ENCODE measurements at regions not wholly inside any gene's neighbourhood (a gene's known extent, or its start where the extent isn't known, plus 50 kb on each side); places are given as distances from the start of the nearest gene placed in this dataset.
"Not testable (repeated sequence)": the region's sequence is repeated elsewhere in the genome, so short reads cannot be mapped to it uniquely, and the experiment has no call there.

- no peak for DNase-seq
- no peak for TF ChIP-seq POLR2A (IDR thresholded peaks at IDR 0.05; ENCODE audit: low read length)
- TF ChIP-seq GATA1 (IDR thresholded peaks at IDR 0.05; ENCODE audit: low read depth, low read length) = no peak
Observed at GRCh38 chr13:97881556-97881955, 71.9 kb upstream of the IPO5 start.

- TF ChIP-seq POLR2A (IDR thresholded peaks at IDR 0.05; ENCODE audit: low read length) (no peak), GATA1 (IDR thresholded peaks at IDR 0.05; ENCODE audit: low read depth, low read length) (no peak)
- no peak for DNase-seq
Observed at GRCh38 chr13:97883396-97883795, 70.1 kb upstream of the IPO5 start.

- TF ChIP-seq POLR2A (IDR thresholded peaks at IDR 0.05; ENCODE audit: low read length) (no peak), GATA1 (IDR thresholded peaks at IDR 0.05; ENCODE audit: low read depth, low read length) (no peak)
- DNase-seq = no peak
Observed at GRCh38 chr13:97884707-97885468, 68.6 kb upstream of the IPO5 start.

GRCh38 chr13:97885641-97886040, 67.8 kb upstream of the IPO5 start:
- no peak for DNase-seq
- no peak for TF ChIP-seq POLR2A (IDR thresholded peaks at IDR 0.05; ENCODE audit: low read length)
- TF ChIP-seq GATA1 (IDR thresholded peaks at IDR 0.05; ENCODE audit: low read depth, low read length) = no peak

- peak; percentile 54 to 85 for DNase-seq
- TF ChIP-seq GATA1 (IDR thresholded peaks at IDR 0.05; ENCODE audit: low read depth, low read length) (no peak), POLR2A (IDR thresholded peaks at IDR 0.05; ENCODE audit: low read length) (no peak)
Observed at GRCh38 chr13:97889803-97890202, 63.7 kb upstream of the IPO5 start.

GRCh38 chr13:97890573-97890972, 62.9 kb upstream of the IPO5 start:
- TF ChIP-seq GATA1 (IDR thresholded peaks at IDR 0.05; ENCODE audit: low read depth, low read length) (no peak), POLR2A (IDR thresholded peaks at IDR 0.05; ENCODE audit: low read length) (no peak)
- DNase-seq = no peak

GRCh38 chr13:97891964-97892363, 61.5 kb upstream of the IPO5 start:
- DNase-seq = not testable (repeated sequence)

- DNase-seq = no peak
- TF ChIP-seq POLR2A (IDR thresholded peaks at IDR 0.05; ENCODE audit: low read length) (no peak), GATA1 (IDR thresholded peaks at IDR 0.05; ENCODE audit: low read depth, low read length) (no peak)
Observed at GRCh38 chr13:97892717-97893116, 60.8 kb upstream of the IPO5 start.

- TF ChIP-seq GATA1 (IDR thresholded peaks at IDR 0.05; ENCODE audit: low read depth, low read length) (no peak), POLR2A (IDR thresholded peaks at IDR 0.05; ENCODE audit: low read length) (no peak)
- no peak for DNase-seq
Observed at GRCh38 chr13:97895383-97895782, 58.1 kb upstream of the IPO5 start.

- DNase-seq = no peak
- TF ChIP-seq POLR2A (IDR thresholded peaks at IDR 0.05; ENCODE audit: low read length) (no peak), GATA1 (IDR thresholded peaks at IDR 0.05; ENCODE audit: low read depth, low read length) (no peak)
Observed at GRCh38 chr13:97896446-97896845, 57.0 kb upstream of the IPO5 start.

- TF ChIP-seq GATA1 (IDR thresholded peaks at IDR 0.05; ENCODE audit: low read depth, low read length) = no peak
- TF ChIP-seq POLR2A (IDR thresholded peaks at IDR 0.05; ENCODE audit: low read length) = no peak
Observed at GRCh38 chr13:97901716-97902115, 51.8 kb upstream of the IPO5 start.

More at GRCh38 chr13:97901716-97902115, 51.8 kb upstream of the IPO5 start:
- DNase-seq = no peak

Data from erythroblast (primary cell).